Esophagus muscularis mucosa (tissue), 3 donors: ENCODE measurements at regions not wholly inside any gene's neighbourhood (a gene's known extent, or its start where the extent isn't known, plus 50 kb on each side); places are given as distances from the start of the nearest gene placed in this dataset.

Experiments used
- POLR2A ChIP-seq: fragments of 450-650 bp; IDR thresholded peaks from one replicate; pipeline ENCODE4 v1.6.1; 2017; ENCODE audit warnings: antibody characterized with exemption, moderate library complexity, mild to moderate bottlenecking, low read depth
- TF ChIP-seq, protein P1 (sequence below), 3 experiments: fragments of 200-600 bp in 2 of 3; fragments of 450-650 bp in 1 of 3; sonication (generic) in 2 of 3; IDR thresholded peaks; one replicate each; pipeline ENCODE4 v1.5.1; 2017 to 2019; ENCODE audit warnings: antibody characterized with exemption in 3 of 3, mild to moderate bottlenecking in 2 of 3, moderate library complexity in 1 of 3

DNA sequence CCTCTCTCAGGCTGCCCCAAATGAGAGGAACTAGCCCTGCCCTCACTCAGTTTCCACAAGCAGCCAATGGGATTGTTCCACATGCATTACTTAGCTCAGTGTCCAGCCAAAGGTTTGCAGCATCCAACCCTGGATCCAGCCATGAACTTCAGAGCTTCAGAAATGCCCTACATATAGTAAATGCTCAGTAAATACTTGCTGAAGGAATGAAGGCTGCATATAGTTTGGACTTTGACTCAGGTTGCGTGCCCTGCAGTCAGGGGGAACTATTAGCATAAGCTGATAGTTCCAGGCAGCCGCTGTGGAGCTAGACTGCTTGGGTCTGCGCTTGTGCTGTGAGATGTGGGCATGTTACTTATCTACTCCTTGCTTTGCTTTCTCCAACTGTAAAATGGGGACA lies 64.8 kb downstream of the NENF start:
- TF ChIP-seq, protein P1, sequence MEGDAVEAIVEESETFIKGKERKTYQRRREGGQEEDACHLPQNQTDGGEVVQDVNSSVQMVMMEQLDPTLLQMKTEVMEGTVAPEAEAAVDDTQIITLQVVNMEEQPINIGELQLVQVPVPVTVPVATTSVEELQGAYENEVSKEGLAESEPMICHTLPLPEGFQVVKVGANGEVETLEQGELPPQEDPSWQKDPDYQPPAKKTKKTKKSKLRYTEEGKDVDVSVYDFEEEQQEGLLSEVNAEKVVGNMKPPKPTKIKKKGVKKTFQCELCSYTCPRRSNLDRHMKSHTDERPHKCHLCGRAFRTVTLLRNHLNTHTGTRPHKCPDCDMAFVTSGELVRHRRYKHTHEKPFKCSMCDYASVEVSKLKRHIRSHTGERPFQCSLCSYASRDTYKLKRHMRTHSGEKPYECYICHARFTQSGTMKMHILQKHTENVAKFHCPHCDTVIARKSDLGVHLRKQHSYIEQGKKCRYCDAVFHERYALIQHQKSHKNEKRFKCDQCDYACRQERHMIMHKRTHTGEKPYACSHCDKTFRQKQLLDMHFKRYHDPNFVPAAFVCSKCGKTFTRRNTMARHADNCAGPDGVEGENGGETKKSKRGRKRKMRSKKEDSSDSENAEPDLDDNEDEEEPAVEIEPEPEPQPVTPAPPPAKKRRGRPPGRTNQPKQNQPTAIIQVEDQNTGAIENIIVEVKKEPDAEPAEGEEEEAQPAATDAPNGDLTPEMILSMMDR (IDR thresholded peaks at IDR 0.05): no peak
- no peak for TF ChIP-seq POLR2A
